ELF-1 (cell line): ENCODE measurements at regions not wholly inside any gene's neighbourhood (a gene's known extent, or its start where the extent isn't known, plus 50 kb on each side); places are given as distances from the start of the nearest gene placed in this dataset.
"Not testable (repeated sequence)": the region's sequence is repeated elsewhere in the genome, so short reads cannot be mapped to it uniquely, and the experiment has no call there.

Experiments
- DNase-seq: peaks from one replicate; pipeline ENCODE4 v3.0.0-alpha.2; 2016; ENCODE audit warnings: low read depth, low spot score

DNA sequence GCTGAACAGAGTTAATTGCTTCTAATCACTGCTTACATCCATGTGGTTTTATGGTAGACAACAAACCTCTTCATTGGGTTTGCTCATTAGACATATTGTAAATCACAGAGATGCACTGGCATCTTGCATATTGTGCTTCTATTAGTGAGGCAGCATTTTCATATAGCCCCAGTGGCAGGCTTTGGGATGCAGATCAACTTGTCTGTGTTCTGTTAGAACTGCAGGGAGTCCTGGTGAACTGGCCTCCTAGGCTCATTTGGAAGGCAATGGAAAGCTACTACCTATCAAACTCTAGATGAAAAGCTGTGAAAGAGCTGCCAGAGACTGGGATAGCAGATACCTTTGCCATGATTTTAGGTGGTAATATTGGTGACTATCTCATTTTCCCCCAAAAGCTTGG is 108.8 kb downstream of the NAA11 start:
- peak; percentile 14 for DNase-seq

DNA sequence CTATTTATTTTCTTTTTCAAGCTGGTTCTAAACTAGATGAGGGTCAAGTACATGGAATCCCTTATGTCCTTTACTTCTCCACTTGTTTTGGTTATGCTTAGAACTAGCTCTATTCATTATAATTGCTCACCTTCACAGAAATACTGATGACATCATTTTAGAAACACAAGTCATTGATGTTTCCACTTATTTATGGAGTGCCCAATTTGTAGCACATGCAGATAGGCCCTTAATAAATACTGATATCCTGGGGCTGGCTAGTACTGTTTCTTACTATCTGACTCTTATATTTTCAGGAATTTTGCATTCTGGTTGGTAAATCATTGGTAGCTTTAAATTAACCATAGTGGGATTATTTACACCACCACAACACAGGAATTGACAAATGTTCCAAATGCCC is 112.2 kb downstream of the NAA11 start:
- no peak for DNase-seq

DNA sequence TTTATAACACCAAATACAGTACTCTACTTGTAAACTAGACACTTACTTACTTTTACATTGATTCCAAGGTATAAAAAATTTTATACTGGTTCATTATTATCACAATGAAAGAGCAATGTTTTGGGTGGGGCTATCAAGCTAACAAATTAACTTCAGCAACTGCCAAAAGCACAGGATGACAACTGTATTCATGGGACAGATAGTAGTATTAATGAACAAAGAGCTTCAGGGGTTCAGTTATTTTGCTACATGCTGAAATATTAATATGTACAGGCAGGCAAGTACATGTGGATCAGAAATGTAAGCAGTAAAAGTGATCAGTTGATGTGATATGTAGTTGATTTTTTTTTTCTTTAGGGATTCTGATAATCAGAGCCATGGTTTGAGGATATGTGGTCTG is 112.9 kb downstream of the NAA11 start:
- DNase-seq: no peak

DNA sequence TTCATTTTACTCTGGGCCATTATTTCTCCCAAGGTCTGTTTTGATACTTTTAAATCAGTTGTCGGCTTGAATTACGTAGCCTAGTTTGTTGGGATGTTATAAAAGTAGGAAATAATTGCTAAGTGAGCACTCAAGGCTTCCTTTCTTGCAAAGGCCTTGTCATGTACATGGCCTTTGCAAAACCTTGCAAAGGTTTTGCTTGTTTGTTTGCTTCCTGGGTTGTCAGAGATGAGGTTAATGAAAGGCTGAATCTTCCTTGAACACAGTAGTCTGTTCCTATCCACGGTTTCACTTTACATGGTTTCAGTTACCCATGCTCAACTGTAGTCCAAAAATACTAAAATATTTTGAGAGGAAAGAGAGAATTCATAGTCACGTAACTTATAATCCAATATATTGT is 113.5 kb downstream of the NAA11 start:
- no peak for DNase-seq

DNA sequence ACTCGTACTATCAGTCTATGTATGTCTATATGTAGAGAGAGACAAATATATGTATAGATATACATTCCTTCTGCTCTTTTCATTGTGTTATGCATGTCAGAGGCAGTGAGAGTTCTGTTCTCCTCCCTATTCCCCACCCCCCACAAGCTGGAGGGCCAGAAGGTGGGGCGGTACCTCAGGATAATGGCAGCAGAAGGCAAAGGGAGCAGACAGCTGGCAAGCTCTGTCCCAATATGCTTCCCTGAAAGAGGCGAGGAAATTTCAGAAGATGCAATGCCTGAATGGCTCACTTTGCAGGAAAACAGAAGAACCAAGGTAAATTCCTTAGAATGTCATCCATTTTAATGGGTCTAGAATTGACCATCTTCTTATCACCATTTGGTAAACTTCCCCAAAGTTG is 114.4 kb downstream of the NAA11 start:
- DNase-seq: no peak

DNA sequence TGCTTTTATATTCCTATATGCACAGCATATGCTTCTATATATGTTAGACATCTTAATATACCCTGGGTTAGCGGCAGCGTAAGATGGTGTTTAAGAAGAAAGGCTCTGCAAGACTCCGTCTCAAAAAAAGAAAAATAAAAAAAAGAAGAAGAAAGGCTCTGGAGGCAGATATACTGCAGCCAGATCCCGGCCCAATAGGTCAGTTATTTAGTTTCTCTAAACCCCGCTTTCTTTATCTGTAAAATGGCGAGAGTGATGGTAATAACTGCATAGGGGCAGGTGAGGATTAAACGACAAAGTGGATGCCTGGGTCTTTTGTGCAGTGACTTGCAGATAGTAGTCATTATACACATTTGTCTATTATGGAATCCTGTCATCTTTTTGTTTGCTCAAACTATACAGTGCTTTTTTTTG is 115.2 kb downstream of the NAA11 start:
- no peak for DNase-seq

DNA sequence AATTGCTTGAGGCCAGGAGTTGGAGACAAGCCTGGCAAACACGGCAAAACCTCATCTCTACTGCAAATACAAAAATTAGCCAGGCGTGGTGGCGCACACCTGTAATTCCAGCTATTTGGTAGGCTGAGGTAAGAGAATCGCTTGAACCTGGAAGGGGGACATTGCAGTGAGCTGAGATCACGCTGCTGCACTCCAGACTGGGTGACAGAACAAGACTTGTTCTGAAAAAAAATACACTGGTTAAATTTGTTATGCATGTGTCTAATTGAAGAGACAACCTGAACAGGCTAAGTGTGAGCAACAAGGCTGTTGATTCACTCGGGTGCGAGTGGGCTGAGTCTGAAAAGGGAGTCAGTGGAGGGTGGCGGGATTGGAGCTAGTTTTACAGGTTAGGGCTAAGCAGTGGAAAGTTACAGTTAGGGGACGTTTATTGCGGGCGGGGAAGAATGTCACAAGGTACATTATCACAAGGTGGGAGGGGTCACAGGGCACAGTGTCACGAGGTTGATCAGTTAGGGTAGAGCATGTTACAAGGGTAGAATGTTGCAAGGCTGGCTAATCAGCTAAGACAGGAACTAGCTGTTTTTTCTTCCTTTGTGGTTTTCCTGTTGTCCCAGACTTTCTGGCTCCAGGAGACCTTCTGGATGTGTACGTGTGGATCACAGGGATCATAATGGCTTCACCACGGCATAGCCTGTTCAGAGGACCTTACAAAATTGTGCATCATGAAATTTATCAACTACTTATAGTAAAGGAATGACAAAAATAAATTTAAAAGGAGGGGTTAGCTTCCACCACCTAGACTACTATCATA is 115.8 kb downstream of the NAA11 start:
- peak; percentile 44 for DNase-seq

DNA sequence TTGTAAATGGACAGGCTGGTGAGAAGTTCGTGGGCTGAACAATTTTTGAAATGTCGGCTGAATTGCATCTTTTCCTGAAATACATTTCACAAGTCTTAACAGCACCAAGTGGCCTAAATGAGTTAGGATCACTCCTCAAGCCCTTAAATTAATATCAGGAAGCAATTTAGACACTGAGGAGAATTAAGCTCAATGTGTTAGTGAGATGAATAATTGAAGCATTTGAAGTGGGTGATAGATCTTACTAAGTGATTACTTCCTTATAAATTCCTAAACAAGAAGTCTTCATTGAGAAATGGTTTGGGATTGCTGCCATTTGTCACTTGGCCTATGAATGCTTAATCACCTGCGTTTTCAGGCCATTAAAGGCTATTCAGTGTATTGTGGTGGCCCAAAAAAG is 116.8 kb downstream of the NAA11 start:
- DNase-seq: no peak

DNA sequence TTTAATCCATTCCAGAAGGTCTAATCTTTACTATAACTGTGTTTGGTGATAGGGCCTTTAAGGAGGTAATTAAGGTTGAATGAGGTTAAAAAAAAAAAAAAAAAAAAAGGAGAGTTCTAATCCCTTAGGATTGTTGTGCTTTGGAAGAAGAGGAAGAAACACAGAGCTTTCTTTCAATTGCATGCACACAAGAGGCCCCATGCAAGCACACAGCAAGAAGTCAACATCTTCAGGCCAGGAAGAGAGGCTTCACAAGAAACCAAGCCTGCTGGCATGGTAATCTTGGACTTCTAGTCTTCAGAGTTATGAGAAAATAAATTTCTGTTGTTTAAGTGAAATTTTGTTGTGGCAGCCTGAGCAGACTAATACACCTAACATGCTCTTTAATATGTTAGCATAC is 118.6 kb downstream of the NAA11 start:
- DNase-seq: no peak

DNA sequence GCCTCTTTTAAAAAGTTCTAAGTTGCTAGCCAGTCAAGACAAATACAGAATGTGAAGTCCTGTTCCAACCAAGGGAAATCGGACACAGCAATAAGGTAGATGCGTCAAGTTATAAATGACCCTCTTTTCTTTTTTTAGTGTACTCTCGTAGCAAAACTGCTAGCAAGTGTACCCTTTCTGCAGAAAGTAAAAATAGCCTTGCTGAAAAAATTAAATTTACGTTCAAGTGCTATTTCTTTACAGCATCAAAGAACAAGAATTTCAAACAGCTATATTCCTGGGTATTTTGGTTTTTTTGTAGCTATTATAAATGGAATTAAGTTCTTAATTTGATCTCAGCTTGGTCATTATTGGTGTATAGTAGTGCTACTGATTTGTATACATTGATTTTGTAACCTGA is 119.2 kb downstream of the NAA11 start:
- DNase-seq: no peak

DNA sequence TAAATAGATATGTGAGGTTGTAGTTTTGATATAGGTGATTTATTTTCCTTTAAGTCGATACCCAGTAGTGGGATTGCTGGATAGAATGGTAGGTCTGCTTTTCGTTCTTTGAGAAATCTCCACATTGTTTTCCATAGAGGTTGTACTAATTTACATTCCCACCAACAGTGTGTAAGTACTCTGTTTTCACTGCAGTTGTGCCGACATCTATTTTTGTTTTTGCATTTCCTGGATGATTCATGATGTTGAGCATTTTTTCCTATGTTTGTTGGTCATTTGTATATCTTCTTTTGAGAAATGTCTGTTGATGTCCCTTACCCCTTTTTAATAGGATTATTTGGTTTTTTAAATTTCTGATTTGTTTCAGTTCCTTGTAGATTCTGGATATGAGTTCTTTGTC is 120.7 kb downstream of the NAA11 start:
- DNase-seq: no peak

DNA sequence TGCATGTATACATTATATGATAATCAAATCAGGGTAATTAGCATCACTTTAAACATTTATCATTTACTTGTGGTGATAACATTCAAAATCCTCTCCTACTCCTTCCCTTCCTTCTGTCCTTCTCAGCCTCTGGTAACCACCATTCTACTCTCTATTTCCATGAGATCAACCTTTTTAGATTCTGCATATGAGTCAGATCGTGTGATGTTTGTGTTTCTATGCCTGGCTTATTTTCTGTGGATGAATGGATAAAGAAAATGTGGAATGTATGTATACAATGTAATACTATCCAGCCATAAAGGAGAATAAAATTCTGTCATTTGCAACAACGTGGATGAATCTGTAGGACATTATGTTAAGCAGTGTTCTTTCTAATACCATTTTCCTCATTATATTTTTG is 123.9 kb downstream of the NAA11 start:
- DNase-seq: no peak

DNA sequence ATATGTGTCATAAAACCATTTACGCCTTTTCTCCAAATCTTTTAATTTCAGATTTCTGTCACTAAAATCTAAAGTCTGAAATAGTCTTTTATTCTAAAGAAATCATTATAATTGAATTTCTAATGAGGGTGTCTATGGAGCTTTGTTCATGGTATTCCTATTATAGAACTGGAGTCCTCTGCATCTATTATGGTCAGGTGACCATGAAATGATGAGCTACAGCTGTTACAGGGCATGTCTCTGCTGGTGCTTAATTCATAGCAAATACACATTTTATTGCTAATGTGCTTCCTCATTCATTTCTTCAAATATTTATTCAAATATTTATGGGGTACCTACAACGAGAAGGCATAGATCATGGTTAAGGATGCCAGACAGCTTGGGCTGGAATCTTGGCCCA is 126.1 kb downstream of the NAA11 start:
- DNase-seq: no peak

DNA sequence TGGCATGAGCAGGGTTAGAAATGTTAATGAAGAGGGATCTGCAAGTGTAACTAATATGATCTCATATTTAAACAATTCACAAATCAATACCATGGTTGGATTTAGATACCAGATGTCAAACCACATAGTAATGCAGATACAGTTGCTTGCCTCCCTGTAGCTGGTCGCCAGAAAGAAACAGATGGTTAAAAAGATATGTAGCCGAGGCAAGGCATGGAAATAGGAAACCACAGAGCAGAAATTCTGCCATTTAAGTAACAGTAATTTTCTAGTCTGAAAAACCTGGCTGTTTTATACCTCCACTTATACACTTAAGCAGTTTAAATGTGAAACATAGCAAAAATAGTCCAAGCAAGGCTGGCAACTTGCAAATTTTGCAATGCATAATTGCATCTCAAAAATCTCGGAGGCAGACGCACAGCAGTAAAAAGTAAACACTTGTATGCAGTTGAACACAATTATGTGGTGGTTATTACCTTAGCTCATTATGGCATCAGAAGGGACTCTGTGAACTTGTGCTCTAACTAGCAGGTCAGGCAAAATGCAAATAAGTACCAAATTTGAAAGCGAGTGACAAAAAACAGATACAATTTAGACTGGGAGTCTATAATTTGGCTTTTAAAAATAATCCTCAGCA is 126.8 kb downstream of the NAA11 start:
- DNase-seq: no peak

DNA sequence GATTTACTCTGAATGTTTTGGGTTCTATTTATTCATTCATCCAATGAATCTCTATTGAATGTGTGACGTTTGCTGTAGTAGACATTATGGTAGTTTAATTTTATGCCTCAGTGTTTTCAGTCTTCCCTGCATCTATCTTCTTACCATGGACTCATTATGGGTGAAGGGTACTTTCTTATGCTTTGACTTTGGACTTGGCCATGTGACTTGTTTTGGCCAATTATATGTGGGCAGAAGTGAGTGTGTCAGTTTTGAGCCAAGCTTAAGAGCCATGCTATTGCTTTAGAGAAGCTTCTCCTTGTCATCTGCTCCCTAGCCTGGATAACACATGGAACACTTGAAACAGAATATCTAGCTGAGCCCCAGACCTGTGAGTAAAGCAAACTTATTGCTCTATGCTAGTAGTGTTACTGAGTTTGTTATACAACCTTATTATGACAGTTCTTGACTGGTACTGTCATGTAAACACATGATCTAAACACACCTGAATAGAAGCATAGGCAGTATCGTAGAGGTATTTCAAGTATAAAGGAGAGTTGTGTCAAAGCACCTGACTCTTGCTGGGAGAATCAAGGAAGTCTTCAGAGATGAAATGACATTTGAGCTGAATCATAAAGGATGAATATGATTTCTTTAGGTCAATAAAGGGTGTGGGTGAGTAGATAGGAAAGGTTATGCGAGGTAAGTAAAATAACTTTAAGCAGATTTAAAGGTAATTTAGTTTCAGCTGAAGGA is 128.4 kb downstream of the NAA11 start:
- no peak for DNase-seq

DNA sequence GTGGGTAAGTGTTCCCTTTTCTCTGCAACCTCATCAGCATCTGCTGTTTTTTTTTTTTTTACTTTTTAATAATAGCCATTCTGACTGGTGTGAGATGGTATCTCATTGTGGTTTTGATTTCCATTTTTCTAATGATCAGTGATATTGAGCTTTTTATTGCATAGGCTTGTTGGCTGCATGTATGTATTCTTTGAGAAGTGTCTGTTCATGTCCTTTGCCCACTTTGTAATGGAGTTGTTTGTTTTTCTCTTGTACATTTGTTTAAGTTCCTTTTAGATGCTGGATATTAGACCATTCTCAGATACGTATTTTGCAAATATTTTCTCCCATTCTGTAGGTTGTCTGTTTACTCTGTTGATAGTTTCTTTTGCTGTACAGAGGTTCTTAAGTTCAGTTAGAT is 134.6 kb downstream of the NAA11 start:
- not testable (repeated sequence) for DNase-seq

DNA sequence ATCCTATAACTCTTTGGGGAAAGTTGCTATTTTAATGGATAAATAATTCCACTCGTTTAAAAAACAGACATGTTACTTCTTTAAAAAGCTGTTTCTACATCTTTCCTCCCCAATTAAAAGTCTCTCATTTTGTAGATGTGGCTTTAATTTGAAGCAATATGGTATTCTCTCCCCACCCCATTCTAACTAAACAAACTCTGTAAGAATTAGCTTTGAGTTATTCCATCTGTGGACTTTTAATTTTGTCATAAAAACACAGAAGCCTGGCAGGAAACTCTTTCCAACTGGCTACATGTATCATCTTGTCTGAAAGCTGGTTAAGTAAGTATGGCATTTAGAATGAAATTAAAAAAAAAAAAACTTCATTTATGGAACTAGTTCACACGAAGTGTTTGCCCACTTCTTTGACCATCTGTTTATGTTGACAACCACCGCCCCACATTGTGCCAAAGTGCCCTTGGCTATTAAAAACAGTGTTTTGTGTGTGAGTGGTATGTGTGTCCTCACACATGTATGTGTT is 140.3 kb downstream of the NAA11 start:
- no peak for DNase-seq

DNA sequence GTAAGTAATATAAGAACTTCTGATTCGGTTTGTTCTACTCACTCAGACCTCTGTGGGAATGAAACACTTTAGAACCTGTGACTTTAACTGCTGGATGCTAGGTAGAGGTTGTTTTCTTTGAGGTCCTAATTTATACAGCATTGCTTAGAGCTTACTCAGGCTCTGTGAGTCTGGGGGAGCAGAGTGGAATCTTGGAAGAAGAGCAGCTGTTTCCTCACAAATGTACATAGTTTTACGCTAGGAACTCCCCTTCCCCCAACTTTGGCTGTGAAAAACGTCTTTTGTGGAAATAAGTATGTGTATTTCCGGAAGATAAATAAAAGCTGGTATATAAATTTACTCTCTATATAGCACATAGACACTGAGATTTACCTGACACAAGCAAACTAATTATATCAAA is 141.4 kb downstream of the NAA11 start:
- no peak for DNase-seq

DNA sequence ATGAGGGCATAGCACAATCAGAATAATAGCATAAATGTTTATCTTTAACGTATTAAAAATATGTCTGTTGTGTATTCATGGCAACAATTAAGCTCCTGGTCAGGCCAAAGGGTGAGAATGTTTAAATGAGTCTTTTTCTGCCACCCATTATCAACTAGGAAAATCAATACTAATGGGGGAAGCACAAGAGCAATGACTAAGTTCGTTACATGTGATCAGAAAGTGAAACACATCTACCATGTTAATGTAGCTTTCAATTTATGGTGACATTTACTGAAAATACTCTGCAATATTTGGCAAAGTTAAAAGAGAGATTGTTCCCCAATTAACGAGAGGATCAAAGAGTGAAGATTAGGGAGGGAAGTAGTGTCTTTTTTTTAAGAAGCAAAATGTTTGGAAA is 143.7 kb downstream of the NAA11 start:
- no peak for DNase-seq

DNA sequence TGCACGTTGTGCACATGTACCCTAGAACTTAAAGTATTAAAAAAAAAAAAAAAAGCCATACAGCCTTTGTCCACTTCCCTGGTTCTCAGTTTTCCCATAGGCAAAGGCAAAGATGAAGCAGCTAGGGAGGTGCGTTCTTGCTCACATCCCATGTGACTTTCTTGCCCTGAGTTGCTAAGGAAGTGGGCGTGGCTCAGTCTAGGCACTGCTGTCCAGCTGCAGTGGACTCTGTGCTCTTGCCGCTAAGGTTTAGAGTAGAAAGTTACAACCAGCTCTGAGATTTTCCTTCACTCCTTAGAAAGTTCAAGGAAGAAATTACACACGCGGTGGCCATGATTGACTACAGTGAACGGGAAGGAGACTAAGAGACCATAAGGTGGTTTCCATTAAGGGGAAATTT is 144.7 kb downstream of the NAA11 start:
- DNase-seq: peak; percentile 3

DNA sequence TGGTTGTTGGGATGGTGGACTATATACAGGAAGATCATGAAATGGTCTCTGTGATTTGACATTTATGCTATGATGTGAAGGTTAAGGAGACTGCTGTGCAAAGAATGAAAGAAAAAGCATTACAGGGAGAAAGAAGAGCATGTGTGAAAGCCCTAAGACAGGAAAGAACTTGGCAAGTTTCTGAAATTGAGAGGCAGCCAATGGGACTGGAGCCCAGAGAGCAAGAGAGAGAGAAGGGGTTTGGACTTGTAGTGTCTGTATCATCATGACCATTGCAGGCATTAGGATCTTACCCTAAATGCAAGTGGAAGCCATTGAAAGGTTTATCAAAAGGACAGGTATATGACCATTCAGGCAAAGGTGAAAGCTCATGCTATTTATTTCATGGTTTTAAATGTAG is 147.1 kb downstream of the NAA11 start:
- DNase-seq: no peak

DNA sequence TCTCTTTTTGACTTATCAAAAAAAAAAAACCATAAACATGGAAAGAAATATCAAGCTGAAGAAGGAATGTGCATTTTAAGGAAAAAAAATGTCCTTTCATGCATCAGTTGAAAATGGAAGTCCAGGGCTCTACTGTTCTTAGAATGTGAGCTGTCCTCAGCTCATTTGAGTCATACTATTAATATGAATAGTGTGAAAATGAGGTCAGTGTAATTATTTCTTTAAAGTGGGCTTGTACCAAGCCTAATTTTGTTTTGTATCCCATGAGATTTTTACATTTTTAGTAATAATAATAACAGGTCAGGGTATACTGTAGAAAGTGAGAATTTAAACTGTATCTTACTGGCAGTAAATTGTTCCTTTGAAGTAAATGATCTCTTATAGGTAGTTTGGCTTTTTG is 148.5 kb downstream of the NAA11 start:
- no peak for DNase-seq

DNA sequence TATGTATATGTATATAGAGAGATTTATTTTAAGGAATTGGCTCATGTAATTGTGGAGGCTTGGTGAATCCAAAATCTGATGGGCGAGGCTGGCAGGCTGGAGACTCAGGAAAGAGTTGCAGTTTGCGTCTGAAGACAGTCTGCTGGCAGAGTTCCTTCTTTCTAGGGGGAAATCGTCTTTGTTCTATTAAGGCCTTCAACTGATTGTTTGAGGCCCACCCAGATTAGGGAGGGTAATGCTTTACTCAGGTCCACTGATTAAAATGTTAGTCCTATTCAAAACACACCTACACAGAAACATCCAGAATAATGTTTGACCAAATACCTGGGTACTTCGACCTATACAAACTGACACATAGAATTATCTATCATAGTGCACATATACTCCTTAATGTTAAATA is 149.5 kb downstream of the NAA11 start:
- no peak for DNase-seq
